ENCODE measurements at regions not wholly inside any gene's neighbourhood (a gene's known extent, or its start where the extent isn't known, plus 50 kb on each side); places are given as distances from the start of the nearest gene placed in this dataset.

- DNase-seq (ENCODE audit: low spot score) = no peak
Observed at GRCh38 chr2:207449642-207450165, 80.1 kb upstream of the CREB1 start.

GRCh38 chr2:207450186-207450585 lies 79.6 kb upstream of the CREB1 start:
- DNase-seq (ENCODE audit: low spot score) = no peak

- DNase-seq (ENCODE audit: low spot score) = no peak
Observed at GRCh38 chr2:207458582-207458981, 71.2 kb upstream of the CREB1 start.

GRCh38 chr2:207459990-207460757 lies 69.6 kb upstream of the CREB1 start:
- DNase-seq (ENCODE audit: low spot score) = no peak

GRCh38 chr2:207463433-207463832 lies 66.3 kb upstream of the CREB1 start:
- no peak for DNase-seq (ENCODE audit: low spot score)

- no peak for DNase-seq (ENCODE audit: low spot score)
Observed at GRCh38 chr2:207464007-207464406, 65.8 kb upstream of the CREB1 start.

GRCh38 chr2:207465894-207466293 lies 63.9 kb upstream of the CREB1 start:
- no peak for DNase-seq (ENCODE audit: low spot score)

- no peak for DNase-seq (ENCODE audit: low spot score)
Observed at GRCh38 chr2:207467716-207468347, 61.9 kb upstream of the CREB1 start.

- DNase-seq (ENCODE audit: low spot score) = no peak
Observed at GRCh38 chr2:207468488-207468887, 61.3 kb upstream of the CREB1 start.

GRCh38 chr2:207469451-207469850 lies 60.3 kb upstream of the CREB1 start:
- DNase-seq (ENCODE audit: low spot score) = no peak

- DNase-seq (ENCODE audit: low spot score) = no peak
Observed at GRCh38 chr2:207469943-207470729, 59.6 kb upstream of the CREB1 start.

- no peak for DNase-seq (ENCODE audit: low spot score)
Observed at GRCh38 chr2:207471261-207471660, 58.5 kb upstream of the CREB1 start.

- no peak for DNase-seq (ENCODE audit: low spot score)
Observed at GRCh38 chr2:207472343-207473048, 57.3 kb upstream of the CREB1 start.

GRCh38 chr2:207473049-207473930 lies 56.5 kb upstream of the CREB1 start:
- peak; percentile 49 for DNase-seq (ENCODE audit: low spot score)

- DNase-seq (ENCODE audit: low spot score) = no peak
Observed at GRCh38 chr2:207473931-207474235, 55.9 kb upstream of the CREB1 start.

- peak; percentile 50 for DNase-seq (ENCODE audit: low spot score)
Observed at GRCh38 chr2:207474863-207475485, 54.8 kb upstream of the CREB1 start.

- no peak for DNase-seq (ENCODE audit: low spot score)
Observed at GRCh38 chr2:207475546-207475945, 54.2 kb upstream of the CREB1 start.

GRCh38 chr2:207477896-207478295 lies 51.9 kb upstream of the CREB1 start:
- no peak for DNase-seq (ENCODE audit: low spot score)

- no peak for DNase-seq (ENCODE audit: low spot score)
Observed at GRCh38 chr2:207478572-207478971, 51.2 kb upstream of the CREB1 start.

- DNase-seq (ENCODE audit: low spot score) = no peak
Observed at GRCh38 chr2:207479198-207479785, 50.5 kb upstream of the CREB1 start.

Measured in ureter (tissue), 1 donor.